CD4-positive, alpha-beta T cell treated with Interleukin-10 for 1 hour (primary cell): ENCODE measurements at regions not wholly inside any gene's neighbourhood (a gene's known extent, or its start where the extent isn't known, plus 50 kb on each side); places are given as distances from the start of the nearest gene placed in this dataset.

Experiments
- DNase-seq: peaks from one replicate; pipeline ENCODE4 v3.0.0-alpha.2; 2020

DNA sequence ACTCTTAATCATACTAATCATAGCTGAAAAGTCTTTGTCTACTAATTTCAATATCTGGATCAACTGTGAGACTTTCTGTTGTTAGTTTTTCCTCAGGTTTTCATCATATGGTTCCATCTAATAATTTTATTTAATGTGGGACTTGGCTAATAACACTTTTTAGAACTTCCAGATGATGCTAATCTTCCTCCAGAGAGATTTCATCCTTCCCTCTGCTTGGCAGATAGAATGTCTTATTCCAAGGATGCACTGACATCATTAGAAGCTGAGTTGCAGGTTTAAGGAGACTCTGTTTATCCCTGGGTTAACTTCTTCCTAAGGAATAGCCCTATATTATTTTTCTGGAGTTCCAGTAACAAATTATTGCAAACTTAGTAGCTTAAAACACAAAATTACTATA lies 325.6 kb downstream of the COG6 start:
- no peak for DNase-seq

DNA sequence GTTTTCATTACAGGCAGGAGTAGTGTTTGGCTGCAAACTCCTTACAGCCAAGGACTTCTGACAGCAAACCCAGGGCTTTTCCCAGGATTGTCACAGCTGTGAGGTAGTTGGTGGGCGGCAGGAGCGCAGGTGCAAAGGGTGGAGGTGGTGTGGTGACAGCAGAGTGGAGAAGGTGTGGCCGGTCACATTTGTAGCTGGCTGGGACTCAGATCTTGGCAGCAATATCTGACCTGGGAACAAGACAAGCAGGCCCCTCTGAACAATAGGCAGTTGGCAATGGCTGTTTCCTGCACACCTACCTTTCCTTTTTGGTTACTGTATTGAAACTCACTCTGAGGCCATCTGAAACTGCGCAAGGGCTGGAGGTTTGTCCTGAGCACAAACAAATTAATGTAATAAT lies 327.3 kb downstream of the COG6 start:
- DNase-seq, result no peak

DNA sequence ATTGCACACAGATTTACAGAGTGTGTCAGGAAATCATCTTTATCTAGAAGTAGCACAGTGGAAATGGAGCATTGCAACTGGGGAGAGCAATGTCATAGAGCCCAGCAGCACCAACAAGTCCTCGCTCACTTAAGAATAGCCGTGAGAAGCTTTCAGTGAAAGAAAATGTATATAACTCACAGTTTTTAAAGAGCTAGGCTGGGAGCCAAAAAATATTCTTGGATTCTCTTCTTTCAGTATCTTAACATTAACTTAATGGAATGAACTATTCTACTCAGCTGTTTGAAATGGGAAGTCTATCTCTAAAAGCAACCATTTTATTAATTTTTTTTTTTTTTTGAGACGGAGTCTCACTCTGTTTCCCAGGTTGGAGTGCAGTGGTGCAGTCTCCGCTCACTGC lies 329.6 kb downstream of the COG6 start:
- DNase-seq, result no peak

- DNase-seq, result no peak
Observed at GRCh38 chr13:39988351-39988750, 332.9 kb downstream of the COG6 start.

DNA sequence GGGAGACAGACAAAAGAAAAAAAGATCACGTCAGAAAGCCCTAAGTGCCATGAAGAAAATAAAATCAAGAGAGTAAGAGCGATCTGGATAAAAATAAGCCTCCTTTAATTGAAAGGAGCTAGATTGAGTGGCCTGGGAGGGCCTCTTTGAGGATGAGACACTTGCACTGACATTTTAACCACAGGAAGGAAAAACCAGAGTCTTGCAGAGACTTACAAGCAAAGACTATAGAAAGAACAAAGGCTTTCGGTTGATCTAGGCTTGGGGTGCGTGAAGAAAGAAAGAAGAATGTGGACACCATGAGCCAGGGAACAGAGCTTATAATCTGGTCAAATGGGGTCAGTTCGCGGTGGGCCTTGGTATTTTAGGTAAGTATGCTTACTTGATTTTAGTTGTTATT lies 342.7 kb downstream of the COG6 start:
- DNase-seq, result peak; percentile 38

DNA sequence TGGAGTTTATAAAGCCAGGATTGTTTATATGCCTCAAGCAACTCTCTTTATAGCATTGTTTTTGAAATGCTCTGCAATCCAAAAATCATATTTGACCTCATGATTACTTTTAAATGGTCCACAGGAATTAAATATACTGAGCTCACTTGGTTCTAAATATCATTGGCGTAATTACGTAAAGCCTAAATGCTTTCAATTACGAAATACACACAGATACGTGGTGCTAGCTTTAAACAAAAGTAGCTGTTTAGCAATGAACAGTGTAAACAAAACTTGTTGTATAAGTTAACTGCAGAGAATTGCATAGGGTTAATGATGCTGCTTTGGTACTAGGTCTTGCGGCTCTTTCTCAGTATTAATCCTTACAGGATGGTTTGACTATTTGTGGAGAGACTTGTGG lies 346.6 kb downstream of the COG6 start:
- no peak for DNase-seq

GRCh38 chr13:40013554-40013953 lies 358.1 kb downstream of the COG6 start:
- DNase-seq, result no peak

GRCh38 chr13:40016953-40017660 lies 361.6 kb downstream of the COG6 start:
- no peak for DNase-seq

- no peak for DNase-seq
Observed at GRCh38 chr13:40017662-40018262, 362.3 kb downstream of the COG6 start.

DNA sequence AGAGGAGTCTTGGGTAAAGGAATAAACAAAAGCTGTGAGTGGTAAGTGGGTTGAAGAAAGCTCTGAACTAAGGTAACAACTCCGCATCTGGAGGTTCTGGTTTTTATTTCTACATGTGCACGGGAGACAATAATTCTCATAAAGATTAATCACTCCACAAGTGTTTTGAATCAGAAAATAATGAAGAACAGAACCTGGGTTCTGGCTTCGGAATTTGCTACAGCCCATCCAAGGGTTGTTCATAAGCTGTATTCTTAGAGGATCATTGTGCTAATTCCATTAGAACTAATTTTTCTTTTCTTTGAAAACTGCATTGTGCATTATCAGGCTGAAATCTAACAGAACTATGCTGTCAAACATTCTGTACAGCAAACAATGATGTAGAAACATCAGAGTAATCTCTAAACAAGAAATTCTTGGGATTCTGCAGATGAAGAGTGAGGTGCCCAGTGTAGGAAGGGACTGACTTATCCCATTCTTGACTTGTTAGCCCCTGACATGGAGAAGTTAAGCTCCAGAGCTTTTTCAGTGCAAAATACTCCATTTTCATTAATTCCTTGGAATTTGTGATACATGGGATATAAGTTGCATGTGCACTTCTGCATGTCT lies 368.2 kb downstream of the COG6 start:
- no peak for DNase-seq

DNA sequence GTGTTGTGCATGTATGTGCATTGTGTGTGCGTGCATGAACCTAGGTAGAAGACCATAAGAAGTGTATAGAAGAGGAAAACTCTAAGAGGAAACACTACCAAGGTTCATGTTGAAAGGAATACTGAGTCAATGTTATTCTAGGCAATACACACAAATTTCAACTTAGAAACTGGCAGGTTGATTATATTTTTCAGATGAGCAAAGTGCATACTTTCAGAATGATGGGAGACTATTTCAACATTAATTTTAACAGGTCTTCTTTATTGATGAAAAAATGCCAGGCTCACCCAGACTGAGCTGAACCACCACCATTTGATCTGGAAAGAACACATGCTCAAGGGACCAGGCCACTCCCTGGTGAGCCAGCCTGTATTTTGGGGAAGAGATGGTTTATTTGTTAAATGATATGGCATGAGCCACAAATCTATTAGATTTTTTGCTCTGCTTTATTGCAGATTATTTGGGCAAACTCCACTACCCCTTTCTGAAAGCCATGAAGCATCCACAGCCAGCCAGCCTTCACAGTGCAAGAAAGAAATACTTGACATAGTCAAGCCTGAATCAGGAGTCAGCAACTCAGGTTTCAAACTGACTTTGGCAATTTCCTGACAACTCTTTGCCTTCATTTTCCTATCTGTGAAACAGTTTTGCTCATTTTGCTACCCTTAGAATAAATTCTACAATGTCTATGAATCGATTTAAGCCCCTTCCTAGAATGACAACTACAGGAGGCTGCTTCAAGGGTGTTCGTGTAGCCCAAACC lies 368.9 kb downstream of the COG6 start:
- DNase-seq, result no peak

DNA sequence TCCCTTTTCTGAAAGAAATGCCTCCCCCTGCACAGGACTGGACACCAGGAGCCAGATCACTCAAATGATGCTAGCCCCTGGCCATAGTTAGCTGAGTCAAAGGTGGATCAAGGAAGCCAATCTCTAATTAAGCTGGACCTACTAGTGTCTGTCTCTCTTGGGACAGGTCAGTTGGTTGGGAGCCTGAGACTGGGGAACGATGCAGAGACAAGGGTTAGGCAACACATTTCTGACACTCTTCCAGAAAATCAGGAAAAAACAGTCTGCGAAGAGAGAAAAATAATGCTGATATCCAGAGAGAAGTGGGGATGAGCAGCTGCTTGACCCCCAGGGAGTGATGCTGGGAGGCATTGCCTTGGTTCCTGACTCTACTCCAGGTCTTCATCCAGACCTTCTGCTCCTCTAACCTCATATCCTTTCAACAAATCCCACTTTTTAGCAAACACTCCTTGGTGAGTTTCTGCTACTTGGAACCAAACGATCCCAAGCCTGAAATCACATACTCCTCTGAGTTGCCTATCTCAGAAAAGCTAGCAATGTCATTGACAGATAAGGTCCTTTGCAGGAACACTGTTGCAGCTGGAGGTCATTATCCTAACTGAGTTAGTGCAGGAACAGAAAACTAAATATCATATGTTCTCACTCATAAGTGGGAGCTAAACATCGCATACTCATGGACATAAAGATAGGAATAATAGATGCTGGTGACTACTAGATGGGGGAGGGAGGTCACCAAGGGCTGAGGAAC lies 369.7 kb downstream of the COG6 start:
- DNase-seq, result no peak

- DNase-seq, result peak; percentile 44
Observed at GRCh38 chr13:40026174-40026585, 370.7 kb downstream of the COG6 start.

GRCh38 chr13:40026741-40027140 lies 371.3 kb downstream of the COG6 start:
- peak; percentile 14 for DNase-seq

- no peak for DNase-seq
Observed at GRCh38 chr13:40028446-40028845, 373.0 kb downstream of the COG6 start.

DNA sequence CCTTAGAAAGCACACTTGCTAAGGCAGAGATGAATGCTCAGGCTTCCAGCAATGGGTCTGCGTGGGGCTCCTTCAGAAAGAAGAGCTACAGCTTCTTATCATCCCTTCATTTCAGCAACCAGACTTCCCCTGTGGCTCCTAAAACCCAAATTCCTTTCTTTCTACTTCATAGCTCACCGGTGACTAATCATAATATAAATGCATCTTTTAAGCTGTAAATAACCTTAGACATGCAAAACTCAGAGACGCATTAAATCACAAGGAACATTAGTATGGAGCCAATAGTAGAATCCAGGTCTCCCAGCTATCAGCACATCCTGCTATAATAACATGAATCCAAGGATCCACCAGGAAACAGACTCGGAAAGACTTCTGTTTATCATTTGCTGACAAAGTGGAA lies 375.6 kb downstream of the COG6 start:
- no peak for DNase-seq

DNA sequence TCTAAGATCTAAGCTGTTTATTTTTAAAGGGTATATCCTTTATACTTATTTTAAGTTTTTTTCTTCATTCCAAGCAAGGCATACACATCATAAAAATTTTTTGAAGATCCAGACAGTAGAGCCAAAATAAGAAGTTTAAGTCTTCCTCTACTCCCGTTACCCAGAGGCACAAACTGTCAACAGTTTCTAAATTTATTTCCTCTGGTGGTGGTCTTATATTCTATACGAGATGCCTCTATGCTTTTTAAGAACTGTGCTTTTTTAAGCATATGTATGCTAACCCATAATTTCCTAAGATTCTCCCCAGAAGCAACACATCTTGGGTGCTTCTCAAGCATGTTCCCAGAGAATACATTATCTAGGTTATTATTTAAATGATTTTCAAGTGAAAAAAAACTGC lies 383.6 kb downstream of the COG6 start:
- no peak for DNase-seq

DNA sequence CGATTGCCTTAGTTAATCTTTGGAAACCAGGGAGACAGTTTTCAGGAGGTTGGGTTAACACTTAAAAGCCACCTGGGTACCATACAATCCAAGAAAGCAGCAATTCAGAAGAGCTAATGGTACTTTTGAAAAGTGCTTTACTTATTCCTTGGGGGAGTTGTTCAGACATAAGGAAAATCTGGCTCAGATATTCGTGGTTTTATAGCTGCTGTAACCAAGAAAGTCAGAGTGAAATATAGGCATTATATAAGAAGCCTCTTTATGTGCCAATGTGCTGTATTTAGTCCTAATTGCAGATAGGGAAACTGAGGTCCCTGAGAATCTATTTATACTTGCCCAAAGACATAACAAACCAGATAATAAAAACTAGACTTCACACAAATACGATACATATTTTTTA lies 387.5 kb downstream of the COG6 start:
- no peak for DNase-seq

GRCh38 chr13:40043764-40044163 lies 388.3 kb downstream of the COG6 start:
- DNase-seq, result no peak

GRCh38 chr13:40047322-40047771 lies 391.9 kb downstream of the COG6 start:
- DNase-seq, result no peak

DNA sequence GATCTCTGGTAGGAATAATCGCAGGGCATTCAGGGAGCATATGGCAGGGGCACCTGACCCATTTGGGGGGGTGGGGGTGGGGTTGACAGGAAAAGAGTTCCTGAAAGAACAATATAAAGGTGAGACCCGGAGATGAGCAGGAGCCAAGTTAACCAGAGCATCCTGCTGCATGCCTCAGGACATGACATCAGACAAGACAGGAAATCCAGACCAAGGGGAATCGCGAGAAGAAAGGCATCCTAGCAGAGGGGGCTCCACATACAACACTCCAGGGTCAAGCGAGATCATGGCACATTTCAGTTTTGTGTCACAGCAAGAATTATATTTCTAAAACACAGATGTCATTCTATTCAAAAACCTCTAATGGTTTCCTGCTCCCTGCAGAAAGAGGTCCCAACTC lies 393.1 kb downstream of the COG6 start:
- no peak for DNase-seq

- DNase-seq, result no peak
Observed at GRCh38 chr13:40052954-40053353, 397.5 kb downstream of the COG6 start.

GRCh38 chr13:40053401-40053800 lies 397.9 kb downstream of the COG6 start:
- no peak for DNase-seq
